ENCODE measurements at regions not wholly inside any gene's neighbourhood (a gene's known extent, or its start where the extent isn't known, plus 50 kb on each side); places are given as distances from the start of the nearest gene placed in this dataset.
A peak's percentile ranks its signal among the peaks of the same experiment; 100 is the strongest.
"Not testable (repeated sequence)": the region's sequence is repeated elsewhere in the genome, so short reads cannot be mapped to it uniquely, and the experiment has no call there.

DNA sequence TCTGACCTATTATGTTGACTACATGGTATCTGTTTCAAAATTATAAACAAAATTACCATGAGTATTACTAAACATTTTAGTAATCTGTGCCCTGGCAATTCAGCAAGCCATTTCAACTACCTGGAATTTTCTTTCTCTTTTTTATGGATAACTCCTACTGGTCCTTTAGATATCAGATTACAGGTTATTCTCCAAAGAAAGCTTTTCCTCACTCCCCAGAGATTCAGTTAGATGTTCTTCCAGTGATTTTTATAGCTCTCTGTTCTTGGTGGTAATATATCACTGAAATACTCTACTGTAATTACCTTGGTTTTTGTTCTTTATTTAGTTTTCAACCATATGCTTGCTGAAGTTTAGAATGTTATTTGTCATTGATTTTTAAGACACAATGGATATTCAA is 930.2 kb upstream of the FOXG1 start:
- Histone ChIP-seq H3K4me1 (no peaks in the 10 kb centered on the region), H3K36me3 (no peaks in the 10 kb centered on the region), H3K9me3 (no peaks in the 10 kb centered on the region), H3K4me3 (ENCODE audit: low read depth, low read length) (no peak overlapping the region), H3K27me3 (no peaks in the 10 kb centered on the region)
- TF ChIP-seq, protein P1, sequence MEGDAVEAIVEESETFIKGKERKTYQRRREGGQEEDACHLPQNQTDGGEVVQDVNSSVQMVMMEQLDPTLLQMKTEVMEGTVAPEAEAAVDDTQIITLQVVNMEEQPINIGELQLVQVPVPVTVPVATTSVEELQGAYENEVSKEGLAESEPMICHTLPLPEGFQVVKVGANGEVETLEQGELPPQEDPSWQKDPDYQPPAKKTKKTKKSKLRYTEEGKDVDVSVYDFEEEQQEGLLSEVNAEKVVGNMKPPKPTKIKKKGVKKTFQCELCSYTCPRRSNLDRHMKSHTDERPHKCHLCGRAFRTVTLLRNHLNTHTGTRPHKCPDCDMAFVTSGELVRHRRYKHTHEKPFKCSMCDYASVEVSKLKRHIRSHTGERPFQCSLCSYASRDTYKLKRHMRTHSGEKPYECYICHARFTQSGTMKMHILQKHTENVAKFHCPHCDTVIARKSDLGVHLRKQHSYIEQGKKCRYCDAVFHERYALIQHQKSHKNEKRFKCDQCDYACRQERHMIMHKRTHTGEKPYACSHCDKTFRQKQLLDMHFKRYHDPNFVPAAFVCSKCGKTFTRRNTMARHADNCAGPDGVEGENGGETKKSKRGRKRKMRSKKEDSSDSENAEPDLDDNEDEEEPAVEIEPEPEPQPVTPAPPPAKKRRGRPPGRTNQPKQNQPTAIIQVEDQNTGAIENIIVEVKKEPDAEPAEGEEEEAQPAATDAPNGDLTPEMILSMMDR (IDR thresholded peaks at IDR 0.05; ENCODE audit: low read depth, low read length) = no peak
- DNase-seq = no peak

DNA sequence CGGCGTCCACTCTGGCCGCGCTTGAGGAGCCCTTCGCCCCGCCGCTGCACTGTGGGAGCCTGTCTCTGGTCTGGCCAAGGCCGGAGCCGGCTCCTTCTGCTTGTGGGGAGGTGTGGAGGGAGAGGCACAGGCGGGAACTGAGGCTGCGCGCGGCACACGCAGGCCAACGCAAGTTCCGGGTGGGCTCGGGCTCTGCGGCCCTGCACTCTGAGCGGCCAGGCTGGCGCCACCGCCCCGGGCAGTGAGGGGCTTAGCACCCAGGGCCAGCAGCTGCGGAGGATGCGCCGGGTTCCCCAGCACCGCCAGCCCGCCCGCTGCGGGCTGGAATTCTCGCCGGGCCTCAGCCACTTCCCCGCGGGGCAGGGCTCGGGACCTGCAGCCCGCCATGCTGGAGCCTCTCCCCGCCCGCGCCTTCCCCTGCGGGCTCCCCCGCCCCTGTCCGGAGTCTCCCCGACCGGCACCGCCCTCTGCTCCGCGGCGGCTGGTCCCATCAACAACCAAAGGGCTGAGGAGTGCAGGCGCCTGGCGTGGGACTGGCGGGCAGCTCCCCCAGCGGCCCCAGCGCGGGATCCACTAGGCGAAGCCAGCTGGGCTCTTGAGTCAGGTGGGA is 921.2 kb upstream of the FOXG1 start:
- H3K27me3 ChIP-seq = no peaks in the 10 kb centered on the region
- no peaks in the 10 kb centered on the region for H3K4me1 ChIP-seq
- DNase-seq = no peak
- TF ChIP-seq, protein P1 (IDR thresholded peaks at IDR 0.05; ENCODE audit: low read depth, low read length) = no peak
- H3K4me3 ChIP-seq (ENCODE audit: low read depth, low read length) = no peak overlapping the region
- H3K36me3 ChIP-seq = no peaks in the 10 kb centered on the region
- H3K9me3 ChIP-seq = no peaks in the 10 kb centered on the region

GRCh38 chr14:27845902-27846301 is 920.7 kb upstream of the FOXG1 start:
- H3K4me1 ChIP-seq = no peaks in the 10 kb centered on the region
- H3K9me3 ChIP-seq = no peaks in the 10 kb centered on the region
- no peak for DNase-seq
- TF ChIP-seq, protein P1 (IDR thresholded peaks at IDR 0.05; ENCODE audit: low read depth, low read length) = no peak
- no peak overlapping the region for H3K4me3 ChIP-seq (ENCODE audit: low read depth, low read length)
- H3K27me3 ChIP-seq = no peaks in the 10 kb centered on the region
- no peaks in the 10 kb centered on the region for H3K36me3 ChIP-seq

DNA sequence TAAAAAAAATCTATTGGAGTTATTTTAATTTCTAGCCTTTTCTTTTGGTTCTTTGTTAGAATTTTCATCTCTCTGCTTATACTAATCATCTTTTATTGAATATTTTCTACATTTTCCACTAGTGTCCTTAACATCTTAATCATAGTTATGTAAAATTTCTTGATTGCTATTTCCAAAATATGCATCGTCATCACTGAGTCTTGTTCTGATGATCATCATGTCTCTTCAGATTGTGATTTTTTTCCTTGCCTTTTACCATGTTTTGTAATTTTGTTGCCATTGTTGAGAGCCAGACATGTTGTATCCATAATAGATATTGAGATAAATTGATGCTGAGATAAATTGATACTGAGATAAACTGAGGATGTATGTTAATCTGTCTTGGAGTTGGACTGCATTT is 919.1 kb upstream of the FOXG1 start:
- H3K36me3 ChIP-seq; H3K9me3 ChIP-seq; DNase-seq; H3K27me3 ChIP-seq; H3K4me1 ChIP-seq; H3K4me3 ChIP-seq (ENCODE audit: low read depth, low read length): not testable (repeated sequence)

GRCh38 chr14:27849193-27849592 is 917.4 kb upstream of the FOXG1 start:
- H3K4me1 ChIP-seq = not testable (repeated sequence)

GRCh38 chr14:27862684-27863083 is 903.9 kb upstream of the FOXG1 start:
- no peak overlapping the region for H3K4me3 ChIP-seq (ENCODE audit: low read depth, low read length)
- no peak for DNase-seq
- no peaks in the 10 kb centered on the region for H3K27me3 ChIP-seq
- no peaks in the 10 kb centered on the region for H3K9me3 ChIP-seq
- no peaks in the 10 kb centered on the region for H3K4me1 ChIP-seq
- no peaks in the 10 kb centered on the region for H3K36me3 ChIP-seq
- TF ChIP-seq, protein P1 (IDR thresholded peaks at IDR 0.05; ENCODE audit: low read depth, low read length) = no peak

More at GRCh38 chr14:27849193-27849592, 917.4 kb upstream of the FOXG1 start:
- DNase-seq = peak; percentile 48
- H3K36me3 ChIP-seq; H3K4me3 ChIP-seq (ENCODE audit: low read depth, low read length); H3K27me3 ChIP-seq; H3K9me3 ChIP-seq: not testable (repeated sequence)
- TF ChIP-seq, protein P1 (IDR thresholded peaks at IDR 0.05; ENCODE audit: low read depth, low read length) = peak; percentile 20; the same call in 1 of the 2 replicates

GRCh38 chr14:27863166-27863565 is 903.4 kb upstream of the FOXG1 start:
- H3K27me3 ChIP-seq = no peaks in the 10 kb centered on the region
- H3K9me3 ChIP-seq = no peaks in the 10 kb centered on the region
- H3K4me1 ChIP-seq = no peaks in the 10 kb centered on the region
- TF ChIP-seq, protein P1 (IDR thresholded peaks at IDR 0.05; ENCODE audit: low read depth, low read length) = no peak
- H3K36me3 ChIP-seq = no peaks in the 10 kb centered on the region
- no peak for DNase-seq
- no peak overlapping the region for H3K4me3 ChIP-seq (ENCODE audit: low read depth, low read length)
